ENCODE measurements at regions not wholly inside any gene's neighbourhood (a gene's known extent, or its start where the extent isn't known, plus 50 kb on each side); places are given as distances from the start of the nearest gene placed in this dataset.

GRCh38 chr5:154612666-154613065 lies 134.6 kb upstream of the HAND1 start:
- no peaks in the 10 kb centered on the region for H4K20me1 ChIP-seq (ENCODE audit: insufficient read depth, low read length)
- no peak overlapping the region for H3K4me2 ChIP-seq (ENCODE audit: insufficient read depth, low read length)
- no peak overlapping the region for H2AFZ ChIP-seq (ENCODE audit: low read length)
- DNase-seq (ENCODE audit: insufficient read length, low spot score, missing footprints): no peak
- H3K36me3 ChIP-seq (ENCODE audit: insufficient read depth, low read length): no peaks in the 10 kb centered on the region
- H3K9me3 ChIP-seq (ENCODE audit: low read depth, low read length): no peaks in the 10 kb centered on the region
- H3K4me1 ChIP-seq (ENCODE audit: insufficient read depth, low read length): peaks cover 6% of the 10 kb centered on the region
- H3K4me3 ChIP-seq (ENCODE audit: insufficient read depth, low read length): no peak overlapping the region
- no peak overlapping the region for H3K27ac ChIP-seq (ENCODE audit: low read depth, low read length)
- peaks cover 53% of the 10 kb centered on the region for H3K27me3 ChIP-seq (ENCODE audit: insufficient read depth, low read length)
- H3K79me2 ChIP-seq (ENCODE audit: insufficient read depth, low read length): no peaks in the 10 kb centered on the region
- TF ChIP-seq CTCF (IDR thresholded peaks at IDR 0.05; ENCODE audit: extremely low read depth, low read depth, low read length): no peak

GRCh38 chr5:154611341-154611767 lies 133.3 kb upstream of the HAND1 start:
- no peaks in the 10 kb centered on the region for H3K9me3 ChIP-seq (ENCODE audit: low read depth, low read length)
- no peaks in the 10 kb centered on the region for H3K79me2 ChIP-seq (ENCODE audit: insufficient read depth, low read length)
- H4K20me1 ChIP-seq (ENCODE audit: insufficient read depth, low read length): no peaks in the 10 kb centered on the region
- H3K27ac ChIP-seq (ENCODE audit: low read depth, low read length): no peak overlapping the region
- no peaks in the 10 kb centered on the region for H3K36me3 ChIP-seq (ENCODE audit: insufficient read depth, low read length)
- no peak for TF ChIP-seq CTCF (IDR thresholded peaks at IDR 0.05; ENCODE audit: extremely low read depth, low read depth, low read length)
- H3K4me1 ChIP-seq (ENCODE audit: insufficient read depth, low read length): peaks cover 6% of the 10 kb centered on the region
- peak overlapping the region; percentile 56 for H3K4me3 ChIP-seq (ENCODE audit: insufficient read depth, low read length)
- no peak for DNase-seq (ENCODE audit: insufficient read length, low spot score, missing footprints)
- peak overlapping the region; percentile 62 for H2AFZ ChIP-seq (ENCODE audit: low read length)
- peak overlapping the region; percentile 62 for H3K4me2 ChIP-seq (ENCODE audit: insufficient read depth, low read length)
- H3K27me3 ChIP-seq (ENCODE audit: insufficient read depth, low read length): peaks cover 54% of the 10 kb centered on the region

DNA sequence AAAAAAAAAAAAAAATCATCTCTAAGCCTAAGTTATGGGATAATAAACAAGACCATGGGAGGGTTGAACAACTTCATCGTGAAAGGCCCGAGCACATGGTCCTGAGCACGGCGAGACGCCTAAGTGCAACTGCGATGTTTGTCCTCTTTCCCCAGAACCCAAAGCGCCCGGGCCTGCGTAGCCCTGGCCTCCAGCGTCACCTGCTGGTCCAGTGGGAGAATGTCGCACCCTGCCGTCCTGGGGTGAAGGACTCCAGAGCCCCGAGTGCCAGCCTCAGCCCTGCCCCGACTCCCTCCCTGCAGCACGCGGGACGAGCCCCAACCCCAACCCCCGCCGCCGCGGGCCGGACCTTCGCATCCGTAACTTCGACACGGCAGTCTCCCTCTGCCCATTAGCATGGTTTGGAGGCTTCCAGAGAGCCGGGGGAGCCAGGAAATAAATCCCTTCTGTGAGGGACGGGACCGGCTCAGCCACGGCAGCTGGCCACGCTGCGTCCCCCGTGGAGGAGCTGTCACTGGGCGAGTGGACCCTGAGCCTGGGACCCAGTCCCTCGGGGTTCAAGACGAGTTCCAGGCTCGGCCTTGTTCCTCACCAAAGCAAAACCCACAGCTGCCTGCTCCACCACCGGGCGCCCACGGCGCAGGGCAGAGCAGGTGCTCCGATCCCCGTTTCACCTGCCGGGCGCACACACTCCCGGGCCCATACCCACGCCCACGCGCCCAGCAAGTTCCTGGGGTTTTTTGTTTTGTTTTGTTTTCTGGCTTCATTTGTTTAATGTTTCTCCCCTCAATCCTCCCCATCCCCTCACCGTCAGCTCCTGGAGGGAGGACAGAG lies 132.5 kb upstream of the HAND1 start:
- Histone ChIP-seq H3K79me2 (ENCODE audit: insufficient read depth, low read length) (no peaks in the 10 kb centered on the region), H3K4me1 (ENCODE audit: insufficient read depth, low read length) (peaks cover 6% of the 10 kb centered on the region), H3K27ac (ENCODE audit: low read depth, low read length) (no peak overlapping the region), H3K36me3 (ENCODE audit: insufficient read depth, low read length) (no peaks in the 10 kb centered on the region), H3K4me3 (ENCODE audit: insufficient read depth, low read length) (peak overlapping the region; percentile 47), H2AFZ (ENCODE audit: low read length) (peak overlapping the region; percentile 32), H3K9me3 (ENCODE audit: low read depth, low read length) (no peaks in the 10 kb centered on the region), H3K4me2 (ENCODE audit: insufficient read depth, low read length) (peak overlapping the region; percentile 62), H4K20me1 (ENCODE audit: insufficient read depth, low read length) (no peaks in the 10 kb centered on the region), H3K27me3 (ENCODE audit: insufficient read depth, low read length) (peaks cover 56% of the 10 kb centered on the region)
- TF ChIP-seq CTCF (IDR thresholded peaks at IDR 0.05; ENCODE audit: extremely low read depth, low read depth, low read length): peak; percentile 78
- DNase-seq (ENCODE audit: insufficient read length, low spot score, missing footprints): peak; percentile 93

GRCh38 chr5:154609251-154609650 lies 131.2 kb upstream of the HAND1 start:
- no peak for TF ChIP-seq CTCF (IDR thresholded peaks at IDR 0.05; ENCODE audit: extremely low read depth, low read depth, low read length)
- no peak for DNase-seq (ENCODE audit: insufficient read length, low spot score, missing footprints)
- no peak overlapping the region for H3K4me3 ChIP-seq (ENCODE audit: insufficient read depth, low read length)
- H3K9me3 ChIP-seq (ENCODE audit: low read depth, low read length): no peaks in the 10 kb centered on the region
- H3K4me2 ChIP-seq (ENCODE audit: insufficient read depth, low read length): no peak overlapping the region
- no peak overlapping the region for H3K27ac ChIP-seq (ENCODE audit: low read depth, low read length)
- H3K79me2 ChIP-seq (ENCODE audit: insufficient read depth, low read length): no peaks in the 10 kb centered on the region
- H4K20me1 ChIP-seq (ENCODE audit: insufficient read depth, low read length): no peaks in the 10 kb centered on the region
- H3K4me1 ChIP-seq (ENCODE audit: insufficient read depth, low read length): peaks cover 9% of the 10 kb centered on the region
- H2AFZ ChIP-seq (ENCODE audit: low read length): no peak overlapping the region
- H3K36me3 ChIP-seq (ENCODE audit: insufficient read depth, low read length): no peaks in the 10 kb centered on the region
- H3K27me3 ChIP-seq (ENCODE audit: insufficient read depth, low read length): peaks cover 49% of the 10 kb centered on the region
